ENCODE measurements at regions not wholly inside any gene's neighbourhood (a gene's known extent, or its start where the extent isn't known, plus 50 kb on each side); places are given as distances from the start of the nearest gene placed in this dataset.

- DNase-seq (ENCODE audit: low spot score) = no peak
Measured at GRCh38 chr11:116557282-116557681, 215.5 kb downstream of the BUD13 start.

- DNase-seq (ENCODE audit: low spot score) = no peak
Measured at GRCh38 chr11:116556483-116556882, 216.3 kb downstream of the BUD13 start.

DNA sequence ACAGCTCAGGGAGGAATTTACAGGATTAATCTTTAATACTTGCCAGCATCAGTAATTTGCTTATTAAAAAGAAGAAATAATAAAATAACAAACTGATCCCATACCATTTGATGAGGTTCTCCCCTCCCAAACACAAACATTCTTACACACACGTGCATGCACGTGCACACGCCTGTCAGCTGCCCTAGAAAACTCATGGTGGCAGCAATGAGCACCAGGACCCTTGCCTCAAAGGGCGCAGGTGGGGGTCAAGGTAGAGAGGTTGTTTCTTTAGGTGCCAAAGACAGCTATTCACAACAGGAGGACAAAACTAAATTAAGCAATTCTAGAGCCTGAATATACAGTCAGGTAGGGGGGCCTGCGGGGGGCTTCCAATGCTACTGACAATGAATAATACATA lies 219.3 kb downstream of the BUD13 start:
- no peak for DNase-seq (ENCODE audit: low spot score)

GRCh38 chr11:116551576-116551975 lies 221.2 kb downstream of the BUD13 start:
- no peak for DNase-seq (ENCODE audit: low spot score)

GRCh38 chr11:116548256-116548655 lies 224.5 kb downstream of the BUD13 start:
- no peak for DNase-seq (ENCODE audit: low spot score)

- no peak for DNase-seq (ENCODE audit: low spot score)
Measured at GRCh38 chr11:116547571-116547970, 225.2 kb downstream of the BUD13 start.

DNA sequence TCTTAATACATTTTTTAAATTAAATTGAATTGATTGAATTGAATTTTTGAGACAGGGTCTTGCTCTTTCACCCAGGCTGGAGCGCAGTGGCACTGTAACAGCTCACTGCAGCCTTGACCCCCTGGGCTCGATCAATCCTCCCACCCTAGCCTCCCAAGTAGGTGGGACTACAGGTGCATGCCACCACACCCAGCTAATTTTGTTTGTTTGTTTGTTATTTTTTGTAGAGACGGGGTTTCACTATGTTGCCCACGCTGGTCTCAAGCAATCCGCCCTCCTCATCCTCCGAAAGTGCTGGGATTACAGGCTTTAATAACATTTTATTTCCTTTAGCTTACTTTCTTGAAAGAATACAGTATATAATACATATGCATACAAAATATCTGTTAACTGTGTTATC lies 226.9 kb downstream of the BUD13 start:
- no peak for DNase-seq (ENCODE audit: low spot score)

- DNase-seq (ENCODE audit: low spot score) = no peak
Measured at GRCh38 chr11:116544721-116545120, 228.1 kb downstream of the BUD13 start.

DNA sequence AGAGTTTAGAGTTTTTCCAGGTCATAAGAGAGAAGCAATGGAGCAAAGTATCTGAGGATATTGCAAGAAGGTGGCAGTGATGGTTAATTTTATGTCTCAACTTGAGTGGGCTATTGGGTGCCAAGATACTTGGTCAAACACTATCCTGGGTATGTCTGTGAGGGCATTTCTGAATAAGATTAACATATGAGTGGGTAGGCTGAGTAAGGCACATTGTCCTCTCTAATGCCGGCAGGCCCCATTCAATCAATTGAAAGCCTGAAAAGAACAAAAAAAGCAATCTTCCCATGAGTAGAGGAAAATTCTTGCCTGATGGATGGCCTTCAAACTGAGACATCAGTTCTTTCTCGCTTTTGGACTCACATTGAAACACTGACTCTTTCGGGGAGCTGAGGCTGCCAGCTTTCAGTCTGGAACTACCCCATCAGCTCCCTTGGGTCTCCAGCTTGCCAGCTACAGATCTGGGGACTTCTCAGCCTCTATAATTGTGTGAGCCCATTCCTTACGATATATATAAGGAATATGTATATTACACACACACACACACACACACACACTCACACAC lies 228.8 kb downstream of the BUD13 start:
- no peak for DNase-seq (ENCODE audit: low spot score)

GRCh38 chr11:116543099-116543498 lies 229.7 kb downstream of the BUD13 start:
- DNase-seq (ENCODE audit: low spot score) = no peak

- no peak for DNase-seq (ENCODE audit: low spot score)
Measured at GRCh38 chr11:116542406-116542805, 230.4 kb downstream of the BUD13 start.

DNA sequence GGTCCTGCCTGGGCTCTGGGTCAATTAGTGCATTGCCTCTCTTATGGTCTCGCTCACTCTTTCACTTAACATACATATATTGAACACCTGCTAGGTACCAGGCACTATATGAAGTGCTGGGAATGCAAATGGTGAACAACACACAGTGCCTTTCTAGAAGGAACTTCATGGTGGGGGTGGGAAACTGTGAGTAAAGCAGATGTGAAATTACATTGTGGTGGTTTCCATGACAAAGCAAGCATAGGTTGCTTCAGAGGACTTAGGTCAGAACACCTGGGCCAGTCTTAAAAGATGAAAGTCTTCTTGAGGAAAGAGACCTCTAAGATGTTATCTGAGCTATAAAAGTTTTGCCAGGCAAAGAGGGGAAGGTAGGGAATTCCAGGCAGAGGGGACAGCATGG lies 231.3 kb downstream of the BUD13 start:
- DNase-seq (ENCODE audit: low spot score) = no peak

GRCh38 chr11:116540645-116541304 lies 232.0 kb downstream of the BUD13 start:
- DNase-seq (ENCODE audit: low spot score) = no peak

DNA sequence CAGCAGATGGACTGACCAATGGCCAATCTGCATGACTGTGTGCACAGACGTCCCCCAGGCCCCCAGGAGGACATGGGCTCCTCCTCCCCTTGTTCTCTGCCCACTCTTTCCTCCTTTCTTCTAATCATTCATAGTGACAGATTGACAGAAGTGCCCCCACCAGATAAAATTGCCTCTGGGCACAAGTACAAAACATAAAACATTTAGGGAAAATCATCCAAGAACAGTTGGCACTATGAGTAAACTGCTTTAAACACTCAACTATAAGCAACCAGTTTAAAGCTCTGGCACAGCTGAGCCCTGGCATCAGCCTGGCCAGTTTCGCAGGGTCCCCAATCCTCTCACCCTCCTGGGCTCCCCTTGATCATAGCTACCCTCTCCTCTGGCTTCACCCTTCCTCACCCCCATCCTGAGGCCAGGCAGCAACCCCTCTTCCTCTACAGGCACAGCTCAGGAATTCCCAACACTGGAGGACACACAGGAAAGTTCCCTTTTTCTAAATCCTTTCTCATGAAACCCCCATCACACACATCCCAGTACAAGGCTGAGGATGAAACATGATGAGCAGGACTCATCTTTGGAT lies 232.9 kb downstream of the BUD13 start:
- DNase-seq (ENCODE audit: low spot score) = no peak

DNA sequence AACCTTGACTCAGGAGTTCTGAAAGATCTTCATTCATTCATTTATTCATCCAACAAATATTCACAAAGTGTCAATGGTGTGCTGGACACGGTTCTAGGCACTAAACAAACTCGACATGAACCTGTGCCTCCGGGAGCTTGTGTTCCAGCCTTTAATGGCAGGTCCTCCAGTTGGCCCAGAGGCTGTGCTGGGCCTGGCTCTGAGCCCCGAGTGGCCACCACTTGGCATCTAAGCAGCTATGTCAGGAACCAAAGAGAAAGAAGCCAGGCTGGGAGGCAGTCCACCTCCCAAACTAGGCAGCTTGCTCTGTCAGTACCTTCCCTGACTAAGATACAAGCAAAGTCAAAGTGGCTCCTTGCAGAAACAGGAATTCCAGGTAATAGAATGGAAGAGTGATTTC lies 233.6 kb downstream of the BUD13 start:
- DNase-seq (ENCODE audit: low spot score) = no peak

DNA sequence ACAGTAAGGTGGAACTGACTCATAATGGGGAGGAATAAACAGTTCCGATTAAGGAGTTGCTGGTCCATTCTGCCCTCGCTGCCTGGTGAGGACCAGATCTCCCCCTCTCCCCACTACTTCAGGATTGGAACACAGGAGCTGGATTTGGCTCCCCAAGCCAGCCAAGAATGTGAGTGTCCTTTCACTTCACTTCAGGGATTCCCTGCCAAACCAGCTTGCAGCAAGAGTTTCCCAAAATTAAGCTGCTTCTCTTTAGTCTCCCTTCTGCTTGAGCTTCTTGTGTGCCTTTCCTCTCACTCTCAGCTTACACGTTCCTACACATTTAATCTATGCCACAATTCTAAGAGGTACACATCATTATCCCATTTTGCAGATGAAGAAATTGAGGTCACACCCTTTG lies 234.1 kb downstream of the BUD13 start:
- no peak for DNase-seq (ENCODE audit: low spot score)

DNA sequence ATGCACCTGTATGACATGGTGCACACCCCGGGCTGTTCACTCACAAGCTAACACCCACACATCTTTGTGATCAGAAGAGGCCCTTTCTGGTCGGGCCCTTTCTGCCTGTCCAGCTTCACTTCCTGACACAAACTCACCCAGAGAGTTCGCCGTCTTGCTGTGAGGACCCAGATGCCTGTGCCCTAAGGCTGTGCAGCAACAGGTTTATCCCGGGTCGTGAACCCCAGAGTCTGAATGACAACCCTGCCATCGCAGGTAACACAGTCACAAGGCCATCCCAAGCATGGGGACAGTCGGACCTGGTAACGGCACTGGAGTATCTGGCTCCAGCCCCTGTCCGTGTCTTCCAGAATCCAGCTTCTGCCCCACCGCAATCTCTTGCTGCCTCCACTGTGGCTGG lies 235.1 kb downstream of the BUD13 start:
- no peak for DNase-seq (ENCODE audit: low spot score)

DNA sequence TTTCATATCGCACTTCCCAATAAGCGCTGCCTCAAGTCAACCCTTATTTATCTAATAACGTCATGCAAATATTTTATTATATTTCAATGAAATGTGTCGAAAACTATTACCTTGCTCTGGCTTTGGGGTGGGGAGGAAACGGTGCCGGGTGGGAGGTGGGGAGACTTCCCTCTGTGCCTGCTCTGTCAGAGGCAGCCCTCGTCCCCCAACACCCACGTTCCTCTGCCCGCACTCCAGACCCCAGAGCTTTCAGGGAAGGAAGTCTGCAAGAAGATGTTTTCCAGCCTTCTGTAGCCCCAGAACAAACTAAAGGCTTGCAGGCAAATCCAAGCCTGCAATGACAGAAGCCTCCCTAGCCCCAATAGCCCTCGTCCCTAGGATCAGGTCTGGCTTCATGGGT lies 235.7 kb downstream of the BUD13 start:
- no peak for DNase-seq (ENCODE audit: low spot score)

GRCh38 chr11:116536416-116536815 lies 236.4 kb downstream of the BUD13 start:
- no peak for DNase-seq (ENCODE audit: low spot score)

DNA sequence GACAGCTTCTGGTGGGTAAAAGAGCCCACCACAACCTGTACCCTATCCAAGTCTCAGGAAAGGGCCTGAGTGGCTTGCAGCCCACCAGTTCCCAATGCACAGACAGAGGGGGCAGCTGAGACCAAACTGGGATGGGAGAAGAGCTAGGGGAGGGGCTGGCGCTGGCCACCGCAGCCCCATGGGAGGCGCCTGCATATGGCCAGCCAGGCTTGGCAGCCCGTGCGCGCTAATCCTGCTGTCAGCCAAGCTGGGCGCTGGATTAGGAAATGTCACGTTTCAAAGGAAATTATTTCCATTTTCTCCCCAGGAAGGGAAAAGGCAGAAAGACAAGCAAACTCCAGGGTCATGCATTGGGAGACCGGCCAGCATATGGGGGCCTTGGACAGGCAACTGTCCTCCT lies 236.8 kb downstream of the BUD13 start:
- DNase-seq (ENCODE audit: low spot score) = no peak

DNA sequence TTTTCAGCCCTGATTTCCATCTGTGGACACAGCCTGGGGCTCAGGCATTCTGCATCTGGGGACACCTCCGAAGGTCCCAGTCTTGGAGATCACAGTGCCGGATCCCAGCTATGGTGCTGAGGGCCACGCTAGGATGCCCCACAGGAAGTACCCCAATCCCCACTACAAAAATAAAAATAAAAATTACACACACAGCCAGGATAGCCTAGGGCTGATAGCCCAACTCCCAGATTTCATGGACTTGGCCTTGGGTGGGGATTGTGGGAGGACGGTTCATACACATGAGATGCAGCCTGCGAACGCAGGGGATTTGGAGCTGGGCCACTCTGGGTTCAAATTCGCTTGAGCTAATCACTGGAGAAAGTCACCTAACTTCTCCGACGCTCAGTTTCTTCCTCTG lies 237.7 kb downstream of the BUD13 start:
- DNase-seq (ENCODE audit: low spot score) = no peak

GRCh38 chr11:116534270-116534975 lies 238.4 kb downstream of the BUD13 start:
- DNase-seq (ENCODE audit: low spot score) = no peak

GRCh38 chr11:116533186-116533825 lies 239.5 kb downstream of the BUD13 start:
- DNase-seq (ENCODE audit: low spot score) = no peak

Data from H4 (cell line).